Rectal smooth muscle tissue (tissue), 1 donor: ENCODE measurements at regions not wholly inside any gene's neighbourhood (a gene's known extent, or its start where the extent isn't known, plus 50 kb on each side); places are given as distances from the start of the nearest gene placed in this dataset.

Experiments
- H3K27ac ChIP-seq: one replicate; pipeline ENCODE4 v1.7.0; 2013; ENCODE audit warnings: low read depth, low read length, inconsistent platforms
- H3K27me3 ChIP-seq: one replicate; pipeline ENCODE4 v1.7.0; 2013; ENCODE audit warnings: low read length; ENCODE audit not compliant: control insufficient read depth, insufficient read depth
- H3K36me3 ChIP-seq: one replicate; pipeline ENCODE4 v1.7.0; 2013; ENCODE audit warnings: low read length; ENCODE audit not compliant: control insufficient read depth, insufficient read depth
- H3K4me1 ChIP-seq: one replicate; pipeline ENCODE4 v1.7.0; 2013; ENCODE audit warnings: low read length; ENCODE audit not compliant: control insufficient read depth, insufficient read depth
- H3K4me3 ChIP-seq: one replicate; pipeline ENCODE4 v1.7.0; 2013; ENCODE audit warnings: low read length
- H3K9ac ChIP-seq: one replicate; pipeline ENCODE4 v1.7.0; 2013; ENCODE audit warnings: low read length

DNA sequence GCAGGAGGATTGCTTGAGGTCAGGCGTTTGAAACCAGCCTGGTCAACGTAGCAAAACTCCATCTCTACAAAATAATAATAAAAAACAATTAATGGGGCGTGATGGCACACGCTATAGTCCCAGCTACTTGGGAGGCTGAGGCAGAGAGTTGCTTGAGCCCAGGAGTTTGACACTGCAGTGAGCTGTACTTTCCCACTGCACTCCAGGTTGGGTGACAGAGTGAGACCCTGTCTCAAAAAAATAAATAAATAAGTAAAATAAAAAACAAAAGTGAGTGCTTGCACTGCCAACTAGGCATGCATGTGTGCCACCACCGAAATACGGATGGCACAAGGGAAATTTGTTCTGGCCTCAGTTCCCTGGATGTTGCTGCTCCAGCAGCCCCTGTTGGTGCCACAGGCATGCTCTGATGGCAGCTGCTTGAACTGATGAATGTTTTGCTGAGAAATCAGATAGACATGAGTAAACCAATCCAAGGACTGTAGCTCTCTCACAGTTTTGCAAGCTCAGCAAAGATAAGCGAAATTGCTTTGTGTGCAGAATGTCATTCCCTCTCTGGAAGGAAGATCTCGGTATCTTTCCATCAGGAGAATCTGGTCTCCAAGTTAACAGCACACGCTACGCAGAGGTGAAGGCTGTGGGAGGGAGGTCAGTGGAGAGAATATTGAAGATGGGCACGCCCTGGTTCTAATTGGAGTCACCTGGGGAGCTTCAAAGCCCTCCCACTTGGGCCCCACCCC, 188.0 kb upstream of the SLC24A3 start:
- Histone ChIP-seq H3K4me3 (no peak overlapping the region), H3K9ac (no peak overlapping the region), H3K27ac (no peak overlapping the region), H3K27me3 (no peaks in the 10 kb centered on the region), H3K36me3 (no peaks in the 10 kb centered on the region), H3K4me1 (peaks cover 7% of the 10 kb centered on the region)

- no peak overlapping the region for H3K9ac ChIP-seq
- H3K36me3 ChIP-seq, result no peaks in the 10 kb centered on the region
- H3K27me3 ChIP-seq, result no peaks in the 10 kb centered on the region
- H3K4me3 ChIP-seq, result no peak overlapping the region
- no peak overlapping the region for H3K27ac ChIP-seq
- H3K4me1 ChIP-seq, result peaks cover 7% of the 10 kb centered on the region
Observed at GRCh38 chr20:19025430-19026120, 186.9 kb upstream of the SLC24A3 start.

GRCh38 chr20:19026121-19026878, 186.1 kb upstream of the SLC24A3 start:
- Histone ChIP-seq H3K4me1 (peaks cover 7% of the 10 kb centered on the region), H3K36me3 (no peaks in the 10 kb centered on the region), H3K27ac (no peak overlapping the region), H3K27me3 (no peaks in the 10 kb centered on the region), H3K4me3 (no peak overlapping the region), H3K9ac (no peak overlapping the region)

DNA sequence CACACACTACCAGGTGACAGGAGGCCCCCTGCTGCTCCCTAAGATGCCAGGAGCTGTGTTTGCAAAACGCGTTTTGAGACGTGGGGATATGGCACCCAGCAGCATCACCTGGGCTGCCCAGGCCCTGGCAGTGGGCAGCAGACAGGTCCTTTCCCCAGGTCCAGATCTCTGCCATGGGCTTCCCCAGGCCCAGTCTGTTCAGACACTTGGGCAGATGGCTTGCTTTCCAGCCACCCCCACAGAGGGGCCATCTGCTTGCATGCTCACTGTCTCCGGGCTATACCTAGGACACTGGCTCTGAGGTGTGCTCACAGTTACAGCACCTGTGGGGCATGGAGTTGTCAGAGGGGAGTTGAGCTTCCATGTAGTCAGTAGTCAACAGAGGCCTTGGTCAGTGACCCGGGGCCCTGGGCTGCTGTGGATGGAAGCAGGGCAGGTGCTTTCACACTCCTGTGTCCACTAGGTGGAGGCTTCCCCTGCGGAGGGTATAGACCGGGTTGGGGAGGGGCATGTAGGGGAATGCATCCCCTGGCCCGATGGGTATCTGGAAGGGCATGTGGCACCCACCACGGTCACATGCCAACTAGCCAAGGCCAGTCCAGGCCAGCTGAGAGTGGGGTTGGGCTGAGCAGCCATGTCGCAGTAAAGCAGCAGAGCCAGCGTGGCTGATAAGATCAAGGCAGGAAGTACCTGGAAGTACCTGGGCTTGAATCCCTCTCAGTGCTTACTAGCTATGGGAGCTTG, 185.4 kb upstream of the SLC24A3 start:
- Histone ChIP-seq H3K4me3 (no peak overlapping the region), H3K9ac (no peak overlapping the region), H3K27me3 (no peaks in the 10 kb centered on the region), H3K4me1 (peaks cover 7% of the 10 kb centered on the region), H3K36me3 (no peaks in the 10 kb centered on the region), H3K27ac (no peak overlapping the region)

DNA sequence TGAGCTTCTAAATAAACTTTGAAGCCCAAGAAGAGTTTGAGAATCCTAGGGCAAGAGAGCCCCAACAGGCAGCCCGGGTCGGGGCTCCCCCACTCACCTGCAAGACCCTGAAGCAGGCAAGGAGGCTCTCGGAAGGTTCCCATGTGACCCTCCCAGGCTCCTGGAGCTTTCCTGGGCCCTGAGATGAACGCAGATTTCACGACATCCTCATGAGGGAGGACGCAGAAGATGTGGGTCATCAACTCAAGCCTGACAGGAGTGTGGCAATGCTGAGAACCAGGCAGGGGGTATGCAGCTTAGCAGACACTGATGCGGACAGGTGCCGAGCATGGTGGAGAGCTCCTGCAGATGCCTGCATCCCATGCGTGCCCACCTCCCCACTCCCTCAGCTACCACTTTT, 184.5 kb upstream of the SLC24A3 start:
- H3K9ac ChIP-seq, result no peak overlapping the region
- no peaks in the 10 kb centered on the region for H3K27me3 ChIP-seq
- no peak overlapping the region for H3K27ac ChIP-seq
- H3K4me3 ChIP-seq, result no peak overlapping the region
- peaks cover 7% of the 10 kb centered on the region for H3K4me1 ChIP-seq
- no peaks in the 10 kb centered on the region for H3K36me3 ChIP-seq

DNA sequence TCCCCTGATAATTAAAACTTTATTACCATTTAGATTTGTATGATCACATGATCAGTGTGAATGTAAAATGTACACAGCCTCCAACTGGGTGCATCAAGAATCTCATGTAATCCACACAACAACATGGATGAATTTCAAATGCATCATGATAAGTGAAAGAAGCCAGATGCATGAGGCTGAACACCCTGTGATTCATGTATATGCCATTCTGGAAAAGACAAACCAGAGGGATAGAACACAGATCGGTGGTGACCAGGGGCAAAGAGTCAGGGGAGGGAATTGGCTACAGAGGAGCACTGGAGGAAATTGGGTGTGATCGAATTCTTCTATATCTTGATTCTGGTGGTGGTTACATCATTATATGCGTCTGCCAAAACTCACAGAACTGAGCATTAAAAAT, 170.7 kb upstream of the SLC24A3 start:
- Histone ChIP-seq H3K27me3 (no peaks in the 10 kb centered on the region), H3K4me3 (no peak overlapping the region), H3K36me3 (no peaks in the 10 kb centered on the region), H3K27ac (no peak overlapping the region), H3K9ac (no peak overlapping the region), H3K4me1 (no peaks in the 10 kb centered on the region)

DNA sequence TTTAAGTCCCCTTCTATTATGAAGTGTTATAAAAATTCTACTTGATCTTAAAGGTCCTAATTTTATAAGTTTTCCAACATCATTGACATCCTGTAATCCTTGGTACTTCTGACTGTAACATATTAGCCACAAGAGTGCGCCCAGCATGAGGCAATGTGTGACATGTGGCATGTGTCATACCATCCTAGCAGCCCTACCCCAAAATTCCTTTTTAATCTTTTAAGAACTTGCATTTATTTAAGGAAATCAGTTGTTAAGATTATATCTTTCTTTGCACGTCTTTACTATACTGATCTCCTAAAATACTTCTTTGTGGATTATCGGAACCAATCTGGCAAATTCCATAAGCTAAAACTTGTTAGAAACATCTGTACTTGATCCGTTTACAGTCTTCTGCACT, 167.1 kb upstream of the SLC24A3 start:
- Histone ChIP-seq H3K36me3 (no peaks in the 10 kb centered on the region), H3K9ac (no peak overlapping the region), H3K27me3 (no peaks in the 10 kb centered on the region), H3K4me1 (peaks cover 11% of the 10 kb centered on the region), H3K27ac (no peak overlapping the region), H3K4me3 (no peak overlapping the region)

DNA sequence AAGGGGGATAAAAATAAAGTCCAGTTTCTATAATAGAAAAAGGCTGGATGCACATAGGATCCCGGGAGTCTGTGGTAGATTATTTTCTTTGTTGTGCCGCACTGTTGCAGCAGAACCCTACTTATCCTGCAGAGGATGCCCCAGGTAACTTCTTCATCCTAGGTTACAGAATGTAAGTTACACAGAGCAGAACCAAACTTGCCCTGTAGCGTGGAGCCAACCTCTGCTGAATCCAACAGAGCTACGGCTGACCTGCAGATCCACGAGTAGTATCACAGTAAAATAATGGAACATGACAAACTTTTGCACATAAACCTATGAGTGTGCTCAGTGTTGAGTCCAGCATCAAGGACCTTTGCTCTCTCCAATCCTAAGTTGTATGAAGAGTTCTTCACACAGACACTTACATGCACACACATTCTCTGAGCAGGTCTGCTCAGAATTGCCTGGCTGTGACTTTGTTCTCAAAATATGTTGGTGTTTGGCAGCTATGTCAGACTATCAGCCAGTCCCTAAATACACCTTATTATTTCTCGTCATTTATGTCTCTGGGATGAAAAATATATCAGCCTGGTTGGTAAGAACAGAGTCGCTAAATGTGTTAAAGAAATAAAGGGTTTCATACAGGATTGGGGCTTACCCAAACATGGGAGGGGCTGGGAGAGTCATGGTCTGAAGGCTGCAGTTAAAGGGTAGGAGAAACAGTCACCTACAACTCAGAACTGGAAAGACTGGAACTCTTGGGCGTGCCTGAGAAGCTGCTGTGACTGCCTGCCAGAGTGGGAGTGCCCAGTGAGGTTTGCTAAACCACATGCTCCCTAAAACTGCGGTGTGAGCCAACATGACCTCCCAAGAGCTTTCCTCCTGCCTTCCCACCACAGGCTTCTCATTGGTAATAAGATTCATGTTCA, 165.1 kb upstream of the SLC24A3 start:
- Histone ChIP-seq H3K27ac (no peak overlapping the region), H3K36me3 (no peaks in the 10 kb centered on the region), H3K9ac (no peak overlapping the region), H3K27me3 (no peaks in the 10 kb centered on the region), H3K4me3 (no peak overlapping the region), H3K4me1 (peaks cover 11% of the 10 kb centered on the region)

DNA sequence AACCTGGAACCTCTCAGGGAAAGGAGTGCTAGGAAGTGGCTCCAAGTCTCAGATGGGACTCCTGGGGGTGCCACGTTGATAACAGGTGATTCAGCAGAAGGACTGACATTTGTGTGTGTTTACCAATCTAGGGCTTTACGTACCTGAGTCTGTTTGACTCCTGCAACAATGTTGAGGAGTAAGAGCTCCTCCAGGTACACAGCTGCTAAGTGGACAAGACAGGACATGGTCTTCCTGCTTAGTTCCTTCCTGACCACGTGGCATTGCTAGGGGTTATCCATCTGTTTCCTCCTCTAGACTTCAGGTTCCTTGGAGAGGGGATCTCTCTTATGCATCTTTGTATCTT, 164.5 kb upstream of the SLC24A3 start:
- H3K4me3 ChIP-seq, result no peak overlapping the region
- peaks cover 11% of the 10 kb centered on the region for H3K4me1 ChIP-seq
- no peaks in the 10 kb centered on the region for H3K36me3 ChIP-seq
- H3K9ac ChIP-seq, result no peak overlapping the region
- no peak overlapping the region for H3K27ac ChIP-seq
- H3K27me3 ChIP-seq, result no peaks in the 10 kb centered on the region

GRCh38 chr20:19048995-19049501, 163.4 kb upstream of the SLC24A3 start:
- H3K4me1 ChIP-seq, result peaks cover 11% of the 10 kb centered on the region
- H3K27me3 ChIP-seq, result no peaks in the 10 kb centered on the region
- H3K4me3 ChIP-seq, result no peak overlapping the region
- no peak overlapping the region for H3K9ac ChIP-seq
- H3K36me3 ChIP-seq, result no peaks in the 10 kb centered on the region
- peak overlapping the region; percentile 63 for H3K27ac ChIP-seq

GRCh38 chr20:19049514-19049913, 162.9 kb upstream of the SLC24A3 start:
- Histone ChIP-seq H3K4me1 (peaks cover 11% of the 10 kb centered on the region), H3K9ac (no peak overlapping the region), H3K27me3 (no peaks in the 10 kb centered on the region), H3K27ac (peak overlapping the region; percentile 63), H3K4me3 (no peak overlapping the region), H3K36me3 (no peaks in the 10 kb centered on the region)
